C4-2B (cell line): ENCODE measurements at regions not wholly inside any gene's neighbourhood (a gene's known extent, or its start where the extent isn't known, plus 50 kb on each side); places are given as distances from the start of the nearest gene placed in this dataset.

ENCODE experiments used
- ZFX ChIP-seq: fragments of 450-650 bp; IDR thresholded peaks from 2 replicates; pipeline ENCODE4 v1.6.1; 2017
- TF ChIP-seq, protein P1 (sequence below): fragments of 450-650 bp; conservative IDR thresholded peaks from 2 replicates; pipeline ENCODE4 v1.5.1; 2017; ENCODE audit warnings: mild to moderate bottlenecking

DNA sequence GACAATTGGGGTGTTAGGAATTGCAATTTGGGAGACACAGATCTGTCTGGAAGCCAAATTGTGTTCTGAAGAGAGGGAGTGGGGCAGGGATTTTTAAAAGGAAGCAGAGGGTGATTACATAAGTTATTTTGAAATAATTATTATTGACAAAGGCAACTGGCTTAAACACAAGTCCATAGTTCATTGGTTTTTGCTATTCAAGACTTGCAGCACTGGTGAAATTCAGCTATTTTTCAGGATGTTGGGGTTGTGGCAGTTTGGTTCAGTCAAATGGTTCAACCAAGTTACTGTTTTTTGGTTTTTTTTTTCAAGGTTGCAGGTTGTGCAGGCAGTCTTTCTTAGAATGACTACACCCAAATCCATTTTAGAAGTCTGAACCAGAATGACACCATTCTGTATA lies 300.0 kb upstream of the DEPDC1 start:
- TF ChIP-seq, protein P1, sequence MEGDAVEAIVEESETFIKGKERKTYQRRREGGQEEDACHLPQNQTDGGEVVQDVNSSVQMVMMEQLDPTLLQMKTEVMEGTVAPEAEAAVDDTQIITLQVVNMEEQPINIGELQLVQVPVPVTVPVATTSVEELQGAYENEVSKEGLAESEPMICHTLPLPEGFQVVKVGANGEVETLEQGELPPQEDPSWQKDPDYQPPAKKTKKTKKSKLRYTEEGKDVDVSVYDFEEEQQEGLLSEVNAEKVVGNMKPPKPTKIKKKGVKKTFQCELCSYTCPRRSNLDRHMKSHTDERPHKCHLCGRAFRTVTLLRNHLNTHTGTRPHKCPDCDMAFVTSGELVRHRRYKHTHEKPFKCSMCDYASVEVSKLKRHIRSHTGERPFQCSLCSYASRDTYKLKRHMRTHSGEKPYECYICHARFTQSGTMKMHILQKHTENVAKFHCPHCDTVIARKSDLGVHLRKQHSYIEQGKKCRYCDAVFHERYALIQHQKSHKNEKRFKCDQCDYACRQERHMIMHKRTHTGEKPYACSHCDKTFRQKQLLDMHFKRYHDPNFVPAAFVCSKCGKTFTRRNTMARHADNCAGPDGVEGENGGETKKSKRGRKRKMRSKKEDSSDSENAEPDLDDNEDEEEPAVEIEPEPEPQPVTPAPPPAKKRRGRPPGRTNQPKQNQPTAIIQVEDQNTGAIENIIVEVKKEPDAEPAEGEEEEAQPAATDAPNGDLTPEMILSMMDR: no peak
- TF ChIP-seq ZFX: no peak
